ENCODE measurements at regions not wholly inside any gene's neighbourhood (a gene's known extent, or its start where the extent isn't known, plus 50 kb on each side); places are given as distances from the start of the nearest gene placed in this dataset.

DNA sequence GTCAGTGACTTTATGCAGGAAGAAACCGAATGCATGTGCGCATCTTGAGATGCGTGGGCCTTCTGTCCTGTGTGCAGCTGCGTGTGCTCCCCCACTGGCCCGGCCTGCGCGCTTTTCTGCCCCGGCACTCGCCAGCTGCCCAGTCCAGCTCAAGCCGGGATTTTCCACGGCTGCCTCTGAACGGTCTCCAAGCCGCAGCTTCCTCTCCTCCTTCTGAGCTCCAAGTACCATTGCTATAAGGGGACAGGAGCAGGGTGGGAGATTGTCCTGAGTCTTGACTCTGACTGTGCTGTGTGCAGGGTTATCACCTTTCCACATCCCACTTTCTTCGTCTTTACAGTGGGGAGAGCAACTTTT is 302.8 kb downstream of the THBS2 start:
- H3K27me3 ChIP-seq: no peaks in the 10 kb centered on the region
- TF ChIP-seq CTCF (IDR thresholded peaks at IDR 0.05): no peak
- H3K36me3 ChIP-seq: no peaks in the 10 kb centered on the region
- no peaks in the 10 kb centered on the region for H3K4me1 ChIP-seq (ENCODE audit: control insufficient read depth in 1 of 2, insufficient read depth in 1 of 2, low read depth in 1 of 2, low read length in 1 of 2)
- H3K9me3 ChIP-seq: no peaks in the 10 kb centered on the region
- H3K4me3 ChIP-seq (ENCODE audit: low read depth in 1 of 2, low read length in 1 of 2): no peak overlapping the region
- no peak overlapping the region for H3K27ac ChIP-seq

GRCh38 chr6:168949981-168950857 is 303.4 kb downstream of the THBS2 start:
- Histone ChIP-seq H3K27me3 (no peaks in the 10 kb centered on the region), H3K4me1 (ENCODE audit: control insufficient read depth in 1 of 2, insufficient read depth in 1 of 2, low read depth in 1 of 2, low read length in 1 of 2) (no peaks in the 10 kb centered on the region), H3K36me3 (no peaks in the 10 kb centered on the region), H3K4me3 (ENCODE audit: low read depth in 1 of 2, low read length in 1 of 2) (no peak overlapping the region), H3K9me3 (no peaks in the 10 kb centered on the region), H3K27ac (no peak overlapping the region)
- TF ChIP-seq CTCF (IDR thresholded peaks at IDR 0.05): no peak

- no peaks in the 10 kb centered on the region for H3K9me3 ChIP-seq
- no peaks in the 10 kb centered on the region for H3K4me1 ChIP-seq (ENCODE audit: control insufficient read depth in 1 of 2, insufficient read depth in 1 of 2, low read depth in 1 of 2, low read length in 1 of 2)
- TF ChIP-seq CTCF (IDR thresholded peaks at IDR 0.05): no peak
- no peaks in the 10 kb centered on the region for H3K27me3 ChIP-seq
- no peak overlapping the region for H3K27ac ChIP-seq
- H3K36me3 ChIP-seq: no peaks in the 10 kb centered on the region
- no peak overlapping the region for H3K4me3 ChIP-seq (ENCODE audit: low read depth in 1 of 2, low read length in 1 of 2)
These were observed 304.6 kb downstream of the THBS2 start for GRCh38 chr6:168948990-168949531.

DNA sequence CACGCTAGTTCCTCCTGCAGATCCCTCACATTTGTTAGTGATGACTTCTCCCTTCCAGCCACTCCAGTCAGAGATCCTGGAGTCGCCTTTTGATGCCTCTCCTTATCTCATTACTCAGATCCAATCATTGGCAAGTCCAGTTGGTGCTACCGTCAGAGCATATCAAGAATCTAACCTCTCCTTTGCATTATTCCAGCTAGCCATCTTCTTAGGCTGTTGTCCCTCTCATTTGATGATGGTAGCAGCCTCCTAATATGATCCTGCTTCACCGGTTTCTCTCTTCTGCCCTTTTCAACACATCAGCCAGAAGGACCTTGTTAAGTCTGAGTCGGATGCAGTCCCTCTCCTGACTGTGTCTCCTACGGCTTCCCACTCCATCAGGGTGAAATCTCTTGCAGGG is 305.6 kb downstream of the THBS2 start:
- no peaks in the 10 kb centered on the region for H3K4me1 ChIP-seq (ENCODE audit: control insufficient read depth in 1 of 2, insufficient read depth in 1 of 2, low read depth in 1 of 2, low read length in 1 of 2)
- H3K9me3 ChIP-seq: no peaks in the 10 kb centered on the region
- H3K27me3 ChIP-seq: no peaks in the 10 kb centered on the region
- no peak overlapping the region for H3K27ac ChIP-seq
- no peak overlapping the region for H3K4me3 ChIP-seq (ENCODE audit: low read depth in 1 of 2, low read length in 1 of 2)
- no peaks in the 10 kb centered on the region for H3K36me3 ChIP-seq
- no peak for TF ChIP-seq CTCF (IDR thresholded peaks at IDR 0.05)

- no peaks in the 10 kb centered on the region for H3K4me1 ChIP-seq (ENCODE audit: control insufficient read depth in 1 of 2, insufficient read depth in 1 of 2, low read depth in 1 of 2, low read length in 1 of 2)
- H3K9me3 ChIP-seq: no peaks in the 10 kb centered on the region
- H3K27ac ChIP-seq: no peak overlapping the region
- no peak for TF ChIP-seq CTCF (IDR thresholded peaks at IDR 0.05)
- no peaks in the 10 kb centered on the region for H3K27me3 ChIP-seq
- no peak overlapping the region for H3K4me3 ChIP-seq (ENCODE audit: low read depth in 1 of 2, low read length in 1 of 2)
- no peaks in the 10 kb centered on the region for H3K36me3 ChIP-seq
These were observed 310.3 kb downstream of the THBS2 start for GRCh38 chr6:168943231-168943905.

Data from neutrophil (primary cell).